ENCODE measurements at regions not wholly inside any gene's neighbourhood (a gene's known extent, or its start where the extent isn't known, plus 50 kb on each side); places are given as distances from the start of the nearest gene placed in this dataset.

DNA sequence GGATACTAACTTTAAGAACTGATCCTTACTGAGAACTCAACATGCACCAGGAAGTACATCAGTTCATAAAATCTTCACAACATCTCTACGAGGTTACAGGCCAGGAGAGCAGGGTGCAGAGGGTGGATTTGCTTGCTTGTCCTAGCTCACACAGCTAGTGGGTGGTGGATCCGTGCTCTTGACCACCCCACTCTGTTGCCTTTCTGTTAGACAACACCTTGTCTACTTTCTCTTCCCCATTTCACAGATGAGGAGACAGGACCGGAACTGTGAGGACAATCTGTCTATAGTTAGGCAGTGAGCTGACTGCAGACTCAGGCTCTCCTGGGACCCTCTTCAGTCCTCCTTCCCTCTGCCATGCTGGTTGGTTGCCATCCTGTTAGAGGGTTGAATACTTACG is 221.7 kb upstream of the TLE3 start:
- DNase-seq = no peak

GRCh38 chr15:70318594-70319465 is 221.1 kb upstream of the TLE3 start:
- DNase-seq = no peak

DNA sequence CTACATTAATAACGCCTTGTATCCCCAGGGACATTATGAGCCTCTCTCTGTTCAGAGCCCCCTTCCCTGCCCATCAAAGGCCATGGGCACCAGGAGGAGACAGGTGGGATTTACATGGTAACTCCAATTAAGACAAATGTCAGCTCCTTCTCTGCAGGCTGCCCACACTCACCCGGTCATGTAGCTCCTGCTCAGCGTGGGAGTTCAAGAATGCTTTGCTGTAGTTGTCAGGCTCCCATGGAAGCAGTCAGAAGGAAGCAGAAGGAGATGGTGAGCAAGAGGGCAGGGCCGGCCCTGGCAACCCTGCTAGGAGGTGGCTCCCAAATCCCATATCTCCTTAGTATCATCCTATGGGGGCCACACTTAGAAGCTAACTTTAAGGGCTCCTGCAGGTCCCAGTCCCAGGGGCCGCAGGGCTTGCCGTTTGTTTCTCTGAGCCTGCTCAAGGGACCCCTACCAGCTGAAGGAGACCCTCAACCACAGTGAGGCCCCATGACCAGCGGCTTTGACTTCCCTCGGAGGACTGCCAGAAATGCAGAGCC is 218.4 kb upstream of the TLE3 start:
- DNase-seq = no peak

DNA sequence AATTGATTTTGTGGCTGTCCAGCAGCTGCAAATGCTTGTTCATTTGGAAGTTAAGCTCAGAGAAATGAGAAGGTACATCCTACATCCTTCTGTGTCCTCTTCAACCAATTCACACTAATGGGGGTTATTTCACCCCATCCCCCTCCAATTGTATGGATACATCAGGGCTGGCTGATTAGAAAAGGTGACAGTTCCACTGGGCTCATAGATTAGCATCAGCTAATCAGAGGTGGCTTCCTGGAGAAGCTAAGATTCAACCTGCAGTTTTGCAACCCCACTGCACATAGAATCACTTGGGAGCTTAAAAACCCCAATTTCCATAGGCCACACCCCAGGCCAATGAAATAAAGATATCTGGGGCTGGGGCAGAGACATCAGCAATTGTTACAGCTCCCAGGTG is 217.7 kb upstream of the TLE3 start:
- DNase-seq = no peak

DNA sequence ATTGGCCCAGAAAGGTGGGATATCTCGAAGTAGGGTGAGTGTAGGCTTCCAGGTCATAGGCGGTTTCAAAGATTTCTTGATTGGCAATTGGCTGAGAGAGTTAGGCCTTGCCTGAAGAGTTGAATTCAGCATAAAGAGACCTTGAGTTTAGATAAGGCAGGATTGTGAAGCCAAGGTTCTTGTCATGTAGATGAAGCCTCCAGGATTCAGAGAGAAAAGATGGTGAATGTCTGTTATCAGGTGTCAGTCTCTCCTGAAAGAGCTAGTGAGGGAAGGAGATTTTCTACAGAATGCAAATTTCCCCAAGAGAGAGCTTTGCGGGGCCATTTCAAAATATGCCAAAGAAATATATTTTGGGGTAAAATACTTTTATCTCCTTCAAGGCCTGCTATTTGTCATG is 217.0 kb upstream of the TLE3 start:
- no peak for DNase-seq

- no peak for DNase-seq
Observed at GRCh38 chr15:70314018-70314354, 216.3 kb upstream of the TLE3 start.

- no peak for DNase-seq
Observed at GRCh38 chr15:70313099-70314017, 215.6 kb upstream of the TLE3 start.

DNA sequence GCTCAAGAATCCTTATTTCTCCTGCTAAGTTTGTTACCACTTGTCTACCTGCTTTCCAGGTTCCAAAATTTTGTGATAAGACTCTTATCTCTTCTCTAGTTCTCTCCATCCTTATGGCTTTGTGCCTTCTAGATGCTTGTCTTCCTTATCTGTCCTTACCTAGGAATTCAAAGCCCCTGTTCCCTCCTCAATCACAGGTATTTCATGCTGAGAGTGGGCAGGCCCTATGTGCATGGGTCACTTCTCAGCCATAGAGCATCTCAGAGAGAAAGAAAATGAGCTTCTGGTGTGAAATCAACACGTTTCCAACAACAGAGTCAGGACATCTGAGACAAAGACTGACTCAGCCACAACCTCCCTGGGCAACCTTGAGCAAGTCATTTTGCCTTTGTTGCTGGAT is 214.1 kb upstream of the TLE3 start:
- DNase-seq = no peak

DNA sequence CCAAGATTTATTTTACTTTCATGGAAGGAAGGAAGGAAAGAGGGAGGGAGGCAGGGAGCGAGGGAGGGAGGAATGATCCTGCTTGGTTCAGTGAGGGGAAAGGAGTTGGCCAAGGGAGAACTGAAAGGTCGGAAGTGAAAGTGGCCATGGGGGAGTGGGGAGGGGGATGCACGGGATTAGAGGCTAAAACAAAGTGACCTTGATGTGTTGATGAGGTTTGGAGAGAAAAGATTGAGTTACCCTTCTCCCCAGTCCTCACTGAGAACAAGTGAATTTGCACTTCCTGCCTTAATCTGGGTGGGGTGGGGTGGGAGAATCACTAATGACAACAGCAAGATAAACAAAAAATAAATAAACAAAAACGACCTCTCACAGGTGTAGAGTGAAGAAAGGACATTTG is 212.0 kb upstream of the TLE3 start:
- DNase-seq = no peak

- no peak for DNase-seq
Observed at GRCh38 chr15:70308735-70309434, 211.2 kb upstream of the TLE3 start.

DNA sequence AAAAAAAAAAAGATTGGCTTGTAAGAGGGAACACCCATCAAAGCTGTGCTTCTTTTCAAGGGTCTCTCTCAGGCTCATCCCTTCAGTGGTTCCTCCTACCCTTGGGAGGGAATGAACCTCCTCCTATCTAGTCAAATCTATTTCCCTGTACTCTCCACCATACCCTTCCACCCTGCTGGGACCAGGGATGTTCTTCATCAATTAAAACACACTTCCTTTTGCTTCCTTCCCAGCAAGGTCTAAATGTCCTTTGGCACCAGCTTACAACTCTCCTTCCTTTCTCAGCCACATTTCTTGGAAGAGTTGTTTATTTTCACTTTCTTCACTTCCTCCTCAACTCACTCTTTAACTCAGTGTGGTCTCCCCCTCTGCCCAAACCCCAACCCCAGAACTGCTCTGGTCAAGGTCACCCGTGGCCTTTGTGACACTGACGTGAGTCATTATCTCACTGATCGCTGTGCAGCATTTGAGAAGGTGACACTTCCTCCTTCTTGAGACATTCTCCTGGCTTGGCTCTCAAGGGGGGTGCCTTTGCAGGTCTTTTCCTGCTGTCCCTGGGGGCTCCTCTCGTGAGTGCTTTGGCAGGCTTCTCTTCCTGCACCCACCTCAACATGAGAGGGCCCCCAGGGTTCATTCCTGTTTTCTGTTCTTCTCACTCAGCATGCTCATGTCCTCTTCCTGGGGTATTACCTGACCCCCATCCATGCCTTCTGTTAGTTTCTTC is 210.5 kb upstream of the TLE3 start:
- no peak for DNase-seq

DNA sequence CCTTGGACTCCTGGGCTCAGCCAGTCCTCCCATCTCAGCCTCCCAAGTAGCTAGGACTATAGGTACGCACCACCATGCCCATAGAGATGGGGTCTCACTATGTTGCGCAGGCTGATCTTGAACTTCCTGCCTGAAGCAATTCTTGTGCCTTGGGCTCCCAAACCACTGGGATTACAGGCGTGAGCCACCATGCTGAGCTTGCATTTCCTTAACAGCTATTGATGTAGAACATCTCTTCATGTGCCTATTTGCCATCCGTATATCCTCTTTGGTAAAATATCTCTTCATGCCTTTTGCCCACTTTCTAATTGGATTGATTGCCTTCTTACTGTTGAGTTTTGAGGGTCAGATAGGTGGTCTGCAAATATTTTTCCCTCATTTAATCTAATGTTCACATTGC is 208.9 kb upstream of the TLE3 start:
- no peak for DNase-seq

DNA sequence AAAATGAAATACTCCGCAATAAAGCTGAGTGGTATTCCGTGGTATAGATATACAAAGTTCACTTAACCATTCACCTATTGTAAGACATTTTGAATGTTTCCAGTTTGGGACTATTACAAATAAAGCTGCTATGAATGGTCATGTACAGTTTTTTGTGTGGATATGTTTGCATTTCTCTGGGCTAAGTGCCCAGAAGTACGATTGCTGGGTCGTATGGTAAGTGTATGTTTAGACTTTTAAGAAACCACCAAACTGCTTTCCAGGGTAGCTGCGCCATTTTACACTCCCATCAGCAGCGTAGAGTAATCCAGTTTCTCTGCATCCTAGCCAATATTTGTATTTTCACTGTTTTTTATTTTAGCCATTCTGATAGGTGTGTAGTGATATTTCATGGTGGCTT is 208.4 kb upstream of the TLE3 start:
- no peak for DNase-seq

DNA sequence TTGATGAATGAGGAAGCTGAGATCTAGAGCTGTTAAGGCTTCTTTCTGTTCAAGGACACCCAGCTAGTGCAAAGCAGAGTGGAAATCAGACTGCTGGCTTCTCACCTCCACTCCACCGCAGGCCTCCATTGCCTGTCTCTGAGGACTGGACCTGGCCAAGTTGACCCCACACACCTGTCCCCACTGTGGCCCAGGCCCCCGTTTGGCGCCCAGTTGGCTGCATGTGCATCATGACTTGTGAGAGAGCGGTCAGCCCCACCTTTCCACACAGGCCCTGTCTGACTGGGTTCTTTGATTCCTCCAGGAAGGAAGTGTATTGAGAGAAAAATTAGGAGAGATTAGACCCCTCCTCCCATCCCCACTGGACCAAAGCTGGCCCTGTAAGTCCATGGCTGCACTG is 206.3 kb upstream of the TLE3 start:
- no peak for DNase-seq

DNA sequence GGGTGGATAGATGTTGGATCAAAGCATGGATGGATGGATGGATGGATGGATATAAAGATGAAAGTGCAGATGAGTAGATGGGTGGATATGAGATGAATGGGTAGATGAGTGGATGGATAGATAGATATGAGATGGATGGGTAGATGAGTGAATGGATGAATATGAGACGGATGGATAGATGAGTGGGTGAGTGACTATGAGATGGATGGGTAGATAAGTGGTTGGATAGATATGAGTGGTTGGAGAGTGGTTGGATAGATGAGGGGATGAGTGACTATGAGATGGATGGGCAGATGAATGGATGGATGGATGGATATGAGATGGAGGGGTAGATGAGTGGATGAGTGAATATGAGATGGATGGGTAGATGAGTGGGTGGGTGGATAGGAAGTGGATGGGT is 204.6 kb upstream of the TLE3 start:
- no peak for DNase-seq

GRCh38 chr15:70301396-70301795 is 203.7 kb upstream of the TLE3 start:
- no peak for DNase-seq

GRCh38 chr15:70299931-70300869 is 202.5 kb upstream of the TLE3 start:
- peak; percentile 62 for DNase-seq

- DNase-seq = no peak
Observed at GRCh38 chr15:70297465-70298058, 199.8 kb upstream of the TLE3 start.

- DNase-seq = no peak
Observed at GRCh38 chr15:70294731-70295305, 197.1 kb upstream of the TLE3 start.

Measured in NCI-H2029 (cell line).